HL-60 (cell line): ENCODE measurements at regions not wholly inside any gene's neighbourhood (a gene's known extent, or its start where the extent isn't known, plus 50 kb on each side); places are given as distances from the start of the nearest gene placed in this dataset.

ENCODE experiments used
- DNase-seq, 2 experiments: peaks; one replicate each; pipeline ENCODE4 v3.0.0-alpha.2; 2010 to 2020; ENCODE audit warnings: low read depth in 1 of 2, low spot score in 1 of 2
- H3K27ac ChIP-seq: fragments of 250-450 bp; sonication (Bioruptor Pico); replicated peaks from 2 replicates; pipeline ENCODE4 v1.5.1; 2020; ENCODE audit warnings: mild to moderate bottlenecking, moderate library complexity
- H3K27me3 ChIP-seq: fragments of 250-450 bp; sonication (Bioruptor Pico); 2 replicates; pipeline ENCODE4 v1.5.1; 2021; ENCODE audit warnings: mild to moderate bottlenecking, moderate library complexity; ENCODE audit not compliant: insufficient read depth, poor library complexity, severe bottlenecking
- H3K4me3 ChIP-seq: replicated peaks from 2 replicates; pipeline ENCODE4 v1.5.1; 2011; ENCODE audit warnings: mild to moderate bottlenecking, control low read depth, low read length; ENCODE audit not compliant: insufficient read depth
- CTCF ChIP-seq: IDR thresholded peaks from one replicate; pipeline ENCODE4 v1.5.1; 2011; ENCODE audit warnings: low read length, control low read depth, inconsistent platforms; ENCODE audit not compliant: insufficient read depth
- GABPA ChIP-seq: IDR thresholded peaks from 2 replicates; pipeline ENCODE4 v1.6.1; 2012; ENCODE audit warnings: low read depth
- POLR2AphosphoS5 ChIP-seq: IDR thresholded peaks from 2 replicates; pipeline ENCODE4 v1.6.1; 2012; ENCODE audit warnings: low read depth
- SPI1 ChIP-seq: IDR thresholded peaks from 2 replicates; pipeline ENCODE4 v1.6.1; 2012; ENCODE audit warnings: low read depth, mild to moderate bottlenecking, borderline replicate concordance
- TF ChIP-seq, protein P1 (sequence below): IDR thresholded peaks from 2 replicates; pipeline ENCODE4 v1.6.1; 2012; ENCODE audit warnings: low read depth; ENCODE audit not compliant: insufficient replicate concordance

- no peak for DNase-seq
- Histone ChIP-seq H3K4me3 (no peak overlapping the region), H3K27ac (no peak overlapping the region), H3K27me3 (no peaks in the 10 kb centered on the region)
- TF ChIP-seq GABPA: no peak
- TF ChIP-seq CTCF: no peak
- TF ChIP-seq, protein P1, sequence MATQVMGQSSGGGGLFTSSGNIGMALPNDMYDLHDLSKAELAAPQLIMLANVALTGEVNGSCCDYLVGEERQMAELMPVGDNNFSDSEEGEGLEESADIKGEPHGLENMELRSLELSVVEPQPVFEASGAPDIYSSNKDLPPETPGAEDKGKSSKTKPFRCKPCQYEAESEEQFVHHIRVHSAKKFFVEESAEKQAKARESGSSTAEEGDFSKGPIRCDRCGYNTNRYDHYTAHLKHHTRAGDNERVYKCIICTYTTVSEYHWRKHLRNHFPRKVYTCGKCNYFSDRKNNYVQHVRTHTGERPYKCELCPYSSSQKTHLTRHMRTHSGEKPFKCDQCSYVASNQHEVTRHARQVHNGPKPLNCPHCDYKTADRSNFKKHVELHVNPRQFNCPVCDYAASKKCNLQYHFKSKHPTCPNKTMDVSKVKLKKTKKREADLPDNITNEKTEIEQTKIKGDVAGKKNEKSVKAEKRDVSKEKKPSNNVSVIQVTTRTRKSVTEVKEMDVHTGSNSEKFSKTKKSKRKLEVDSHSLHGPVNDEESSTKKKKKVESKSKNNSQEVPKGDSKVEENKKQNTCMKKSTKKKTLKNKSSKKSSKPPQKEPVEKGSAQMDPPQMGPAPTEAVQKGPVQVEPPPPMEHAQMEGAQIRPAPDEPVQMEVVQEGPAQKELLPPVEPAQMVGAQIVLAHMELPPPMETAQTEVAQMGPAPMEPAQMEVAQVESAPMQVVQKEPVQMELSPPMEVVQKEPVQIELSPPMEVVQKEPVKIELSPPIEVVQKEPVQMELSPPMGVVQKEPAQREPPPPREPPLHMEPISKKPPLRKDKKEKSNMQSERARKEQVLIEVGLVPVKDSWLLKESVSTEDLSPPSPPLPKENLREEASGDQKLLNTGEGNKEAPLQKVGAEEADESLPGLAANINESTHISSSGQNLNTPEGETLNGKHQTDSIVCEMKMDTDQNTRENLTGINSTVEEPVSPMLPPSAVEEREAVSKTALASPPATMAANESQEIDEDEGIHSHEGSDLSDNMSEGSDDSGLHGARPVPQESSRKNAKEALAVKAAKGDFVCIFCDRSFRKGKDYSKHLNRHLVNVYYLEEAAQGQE: no peak
- TF ChIP-seq SPI1: no peak
- no peak for TF ChIP-seq POLR2AphosphoS5
Observed at GRCh38 chr1:29655145-29655544, 418.8 kb downstream of the PTPRU start.

- DNase-seq: no peak
- H3K27ac ChIP-seq: no peak overlapping the region
- TF ChIP-seq, protein P1: no peak
- TF ChIP-seq CTCF: no peak
- no peak for TF ChIP-seq POLR2AphosphoS5
- TF ChIP-seq SPI1: no peak
- TF ChIP-seq GABPA: no peak
- no peaks in the 10 kb centered on the region for H3K27me3 ChIP-seq
- H3K4me3 ChIP-seq: no peak overlapping the region
Observed at GRCh38 chr1:29653886-29654450, 417.6 kb downstream of the PTPRU start.

DNA sequence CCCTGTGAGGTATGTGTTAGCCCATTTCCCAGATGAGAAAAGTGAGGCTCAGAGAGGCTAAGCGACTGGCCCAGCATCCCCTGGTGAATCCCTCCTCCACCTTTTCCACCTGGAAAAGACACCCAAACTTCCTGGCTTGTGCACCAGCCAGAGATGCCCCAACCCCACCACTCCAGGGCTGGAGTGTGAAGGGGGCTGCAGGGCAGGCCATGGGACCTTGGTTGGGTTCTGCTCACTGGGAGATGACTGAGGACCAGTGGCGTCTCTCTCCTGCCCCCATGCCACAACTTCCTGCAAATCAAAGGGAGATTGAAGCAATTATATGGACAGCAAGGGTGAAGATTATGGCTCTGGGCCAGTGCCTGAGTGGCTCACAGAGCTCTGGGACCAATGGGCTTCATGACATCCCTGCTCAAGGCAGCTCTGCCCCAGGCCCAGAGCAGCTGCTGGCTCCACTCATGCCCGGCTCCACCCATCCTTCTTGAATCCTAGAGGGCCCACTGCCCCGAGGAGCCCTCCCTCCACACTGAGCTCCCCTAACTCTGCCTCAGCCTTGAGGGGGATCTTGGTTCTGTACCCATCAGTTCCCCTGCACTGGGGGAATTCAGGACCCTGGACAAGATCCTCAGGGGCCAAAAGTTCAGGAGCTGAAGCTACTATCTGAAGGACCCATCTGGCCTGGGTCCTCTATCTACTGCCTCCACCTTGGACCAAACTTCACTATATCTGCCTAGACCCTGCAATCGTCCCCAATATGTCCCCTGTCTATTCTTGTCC is 416.9 kb downstream of the PTPRU start:
- no peaks in the 10 kb centered on the region for H3K27me3 ChIP-seq
- no peak overlapping the region for H3K27ac ChIP-seq
- H3K4me3 ChIP-seq: no peak overlapping the region
- no peak for DNase-seq
- TF ChIP-seq SPI1 (no peak), CTCF (no peak), POLR2AphosphoS5 (no peak), GABPA (no peak)
- TF ChIP-seq, protein P1: peak; percentile 85
